A549 (cell line): ENCODE measurements at regions not wholly inside any gene's neighbourhood (a gene's known extent, or its start where the extent isn't known, plus 50 kb on each side); places are given as distances from the start of the nearest gene placed in this dataset.

ENCODE experiments used
- ATAC-seq, 2 experiments: fragments of 200-7000 bp in 1 of 2; fragments of >200 bp in 1 of 2; cut with Nextera tagmentation in 1 of 2; cut with Tn5 transposase in 1 of 2; 3 replicates each; pipeline versions ENCODE4 v1.8.0 to v1.9.1; 2018 to 2020; ENCODE audit warnings: mild to moderate bottlenecking in 1 of 2, moderate library complexity in 1 of 2
- CTCF ChIA-PET: fragments of 300-600 bp; sonication (Branson Sonifier 250); formaldehyde crosslinking; extraction: SDS; loops from one replicate; lab custom pipeline; 2021; ENCODE audit warnings: antibody characterized with exemption, inconsistent platforms; lab: Yijun Ruan, JAX
- POLR2A ChIA-PET: fragments of 350-600 bp; formaldehyde crosslinking; extraction: SDS; loops from one replicate; lab custom pipeline; 2021; ENCODE audit warnings: antibody characterized with exemption, inconsistent platforms; lab: Yijun Ruan, JAX
- DNase-seq, 2 experiments: peaks; one replicate each; pipeline versions ENCODE4 v3.0.0 to v3.0.0-alpha.2; 2011 to 2016; ENCODE audit warnings: low read depth in 1 of 2, low spot score in 1 of 2
- FAIRE-seq: peaks from 2 replicates; lab custom pipeline; 2011; peaks lifted over from hg19 to GRCh38; lab: Jason Lieb, UNC
- H3K27ac ChIP-seq, 2 experiments: fragments of >200 bp; sonication (Bioruptor Twin); formaldehyde crosslinking; 3 replicates each; pipeline ENCODE4 v1.5.1; 2016 to 2017
- H3K4me1 ChIP-seq: fragments of >200 bp; sonication (Bioruptor Twin); formaldehyde crosslinking; 3 replicates; pipeline ENCODE4 v1.6.1; 2016
- H3K4me2 ChIP-seq: fragments of >200 bp; sonication (Bioruptor Twin); formaldehyde crosslinking; 3 replicates; pipeline ENCODE4 v1.6.1; 2016
- H3K4me3 ChIP-seq: fragments of >200 bp; sonication (Bioruptor Twin); formaldehyde crosslinking; 3 replicates; pipeline ENCODE4 v1.5.1; 2016
- H3K9me3 ChIP-seq: fragments of >200 bp; sonication (Bioruptor Twin); formaldehyde crosslinking; 3 replicates; pipeline ENCODE4 v1.6.1; 2016
- CBX8 ChIP-seq: fragments of 200-600 bp; sonication (generic); IDR thresholded peaks from 2 replicates; pipeline ENCODE4 v1.6.1; 2016
- CHD2 ChIP-seq: fragments of 150-350 bp; IDR thresholded peaks from 2 replicates; pipeline ENCODE4 v1.6.1; 2014; ENCODE audit warnings: low read length; ENCODE audit not compliant: partially characterized antibody
- ESRRA ChIP-seq: fragments of 150-350 bp; IDR thresholded peaks from 2 replicates; pipeline ENCODE4 v1.6.1; 2014; ENCODE audit warnings: mild to moderate bottlenecking, low read length, borderline replicate concordance
- HDAC2 ChIP-seq: fragments of 200-600 bp; sonication (generic); IDR thresholded peaks from 2 replicates; pipeline ENCODE4 v1.6.1; 2016
- HOXB5 ChIP-seq: fragments of 250-450 bp; sonication (Bioruptor Pico); IDR thresholded peaks from 2 replicates; pipeline ENCODE4 v1.5.0; 2020; ENCODE audit warnings: mild to moderate bottlenecking, moderate library complexity
- KDM1A ChIP-seq: fragments of 200-600 bp; sonication (generic); IDR thresholded peaks from 2 replicates; pipeline ENCODE4 v1.6.1; 2016; ENCODE audit warnings: low read depth, mild to moderate bottlenecking
- MAZ ChIP-seq: fragments of 150-350 bp; IDR thresholded peaks from 2 replicates; pipeline ENCODE4 v1.6.1; 2014; ENCODE audit warnings: antibody characterized with exemption, low read depth, low read length, borderline replicate concordance
- MYC ChIP-seq: IDR thresholded peaks from 2 replicates; pipeline ENCODE4 v1.6.1; 2012; ENCODE audit warnings: mild to moderate bottlenecking, inconsistent platforms, low read length, improper control_type of control experiment, borderline replicate concordance
- POLR2A ChIP-seq: IDR thresholded peaks from 2 replicates; pipeline ENCODE4 v1.6.1; 2012; ENCODE audit warnings: mild to moderate bottlenecking, low read length
- RAD21 ChIP-seq, 2 experiments: fragments of >200 bp in 1 of 2; sonication (Bioruptor Twin) in 1 of 2; formaldehyde crosslinking in 1 of 2; IDR thresholded peaks in 1 of 2; conservative IDR thresholded peaks in 1 of 2; 2 replicates in 1 of 2; 3 replicates in 1 of 2; pipeline ENCODE4 v1.6.1; 2012 to 2018; ENCODE audit warnings: inconsistent platforms in 1 of 2
- ZC3H11A ChIP-seq: fragments of 450-650 bp; IDR thresholded peaks from 2 replicates; pipeline ENCODE4 v1.6.1; 2014; ENCODE audit warnings: antibody characterized with exemption, mild to moderate bottlenecking
- ZFP36 ChIP-seq: fragments of 450-650 bp; IDR thresholded peaks from 2 replicates; pipeline ENCODE4 v1.6.1; 2014; ENCODE audit warnings: borderline replicate concordance; ENCODE audit not compliant: partially characterized antibody
- ZNF302 ChIP-seq: fragments of 250-450 bp; sonication (Bioruptor Pico); IDR thresholded peaks from 2 replicates; pipeline ENCODE4 v1.9.0; 2021; ENCODE audit warnings: inconsistent platforms, mild to moderate bottlenecking, moderate library complexity
- WGBS: methylation state at CpG from one replicate; pipeline ENCODE4 v1.1.6; 2017; ENCODE audit errors: missing lambda C conversion rate; 5-methylcytosine and 5-hydroxymethylcytosine counted together
- TF ChIP-seq, protein P1 (sequence below): IDR thresholded peaks from 2 replicates; pipeline ENCODE4 v1.6.1; 2012
- TF ChIP-seq, protein P2 (sequence below): fragments of 450-650 bp; IDR thresholded peaks from 2 replicates; pipeline ENCODE4 v1.6.1; 2014; ENCODE audit warnings: antibody characterized with exemption
- TF ChIP-seq, protein P3 (sequence below): fragments of 200-600 bp; sonication (generic); IDR thresholded peaks from 2 replicates; pipeline ENCODE4 v1.6.1; 2016; ENCODE audit warnings: antibody characterized with exemption, mild to moderate bottlenecking, moderate library complexity
- TF ChIP-seq, protein P4 (sequence below): fragments of >200 bp; sonication (Bioruptor Twin); formaldehyde crosslinking; IDR thresholded peaks from 2 replicates; pipeline ENCODE4 v1.6.1; 2016

DNA sequence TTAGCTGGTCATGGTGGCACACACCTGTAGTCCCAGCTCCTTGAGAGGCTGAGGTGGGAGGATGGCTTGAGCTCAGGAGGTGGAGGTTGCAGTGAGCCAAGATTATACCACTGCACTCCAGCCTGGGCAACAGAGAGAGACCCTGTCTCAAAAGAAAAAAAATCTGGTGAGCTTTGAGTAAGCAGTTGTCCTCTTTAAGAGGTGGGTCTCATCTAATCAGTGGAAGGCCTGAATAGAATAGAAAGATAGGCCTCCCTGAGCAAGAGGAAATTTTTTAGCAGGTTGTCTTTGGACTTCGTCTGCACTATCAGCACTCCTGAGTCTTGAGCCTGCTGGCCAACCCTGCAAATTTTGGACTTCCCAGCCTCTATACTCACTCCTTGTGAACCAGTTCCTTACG is 266.0 kb upstream of the ZFHX3 start:
- POLR2A ChIA-PET: no interaction called here
- Histone ChIP-seq H3K4me3 (no peak overlapping the region), H3K9me3 (peaks cover 2% of the 10 kb centered on the region; the same call in 1 of the 3 replicates), H3K4me2 (no peak overlapping the region), H3K27ac (no peak overlapping the region), H3K4me1 (no peaks in the 10 kb centered on the region)
- no peak for TF ChIP-seq CBX8
- no peak for TF ChIP-seq ZC3H11A
- TF ChIP-seq MYC: no peak
- TF ChIP-seq RAD21 (conservative IDR thresholded peaks at IDR 0.05 in 1 of 2, IDR thresholded peaks at IDR 0.05 in 1 of 2): no peak
- TF ChIP-seq KDM1A: no peak
- TF ChIP-seq, protein P1, sequence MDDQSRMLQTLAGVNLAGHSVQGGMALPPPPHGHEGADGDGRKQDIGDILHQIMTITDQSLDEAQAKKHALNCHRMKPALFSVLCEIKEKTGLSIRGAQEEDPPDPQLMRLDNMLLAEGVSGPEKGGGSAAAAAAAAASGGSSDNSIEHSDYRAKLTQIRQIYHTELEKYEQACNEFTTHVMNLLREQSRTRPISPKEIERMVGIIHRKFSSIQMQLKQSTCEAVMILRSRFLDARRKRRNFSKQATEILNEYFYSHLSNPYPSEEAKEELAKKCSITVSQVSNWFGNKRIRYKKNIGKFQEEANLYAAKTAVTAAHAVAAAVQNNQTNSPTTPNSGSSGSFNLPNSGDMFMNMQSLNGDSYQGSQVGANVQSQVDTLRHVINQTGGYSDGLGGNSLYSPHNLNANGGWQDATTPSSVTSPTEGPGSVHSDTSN: no peak
- CTCF ChIA-PET: interaction anchor here (0.5 kb wide), 1 partner anchor 873 kb away, joined by 3 read pairs; no protein-coding TSS in a partner anchor
- DNase-seq: no peak
- WGBS: 5% methylated on average over 2 of the region's 2 CpGs
- no peak for ATAC-seq
- no peak for FAIRE-seq

DNA sequence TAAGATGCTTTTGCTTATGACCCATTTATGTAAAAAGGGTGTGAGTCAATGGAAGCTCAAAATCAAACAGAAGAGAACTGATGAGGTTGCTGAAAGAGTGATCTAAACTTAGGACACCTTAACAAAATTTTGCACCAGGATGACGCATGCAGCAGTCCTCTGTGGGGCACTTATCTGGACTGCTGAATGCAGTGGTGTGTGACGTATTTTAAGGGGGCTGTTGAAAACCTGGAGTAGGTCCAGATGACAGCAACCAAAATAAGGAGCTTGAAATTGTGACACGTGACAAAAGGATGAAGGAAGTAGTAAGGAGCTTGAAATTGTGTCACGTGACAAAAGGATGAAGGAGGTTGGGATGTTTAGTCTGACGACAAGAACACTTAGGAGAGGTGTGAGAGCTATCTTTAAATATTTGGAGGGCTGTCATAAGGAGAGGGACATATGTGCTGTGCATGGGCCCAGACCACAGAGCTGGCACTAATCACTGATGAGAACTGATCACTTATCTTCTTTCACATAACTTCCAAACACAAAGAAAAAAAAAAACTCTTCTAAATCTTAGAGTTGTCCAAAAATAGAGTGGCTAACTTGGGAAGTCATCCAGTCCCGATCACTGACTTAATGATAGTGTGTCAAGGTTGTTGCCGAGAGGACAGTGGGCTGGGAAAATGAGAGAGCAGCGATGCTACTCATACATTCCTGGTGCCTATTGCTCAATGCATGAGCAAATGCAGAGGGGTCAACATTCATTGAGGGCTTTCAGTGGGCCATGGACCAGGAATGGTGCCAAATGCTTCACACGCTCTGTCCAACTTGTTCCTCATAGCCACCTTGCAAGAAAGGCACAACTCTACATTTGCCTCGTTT is 264.2 kb upstream of the ZFHX3 start:
- ChIA-PET POLR2A (interaction anchor here (0.7 kb wide), 1 partner anchor 13 kb away, joined by 3 read pairs; no protein-coding TSS in a partner anchor), CTCF (no interaction called here)
- Histone ChIP-seq H3K27ac (no peak overlapping the region), H3K4me3 (no peak overlapping the region), H3K9me3 (peaks cover 2% of the 10 kb centered on the region; the same call in 1 of the 3 replicates), H3K4me1 (no peaks in the 10 kb centered on the region), H3K4me2 (no peak overlapping the region)
- 43% methylated on average over 10 of the region's 10 CpGs for WGBS
- ATAC-seq (no peak), DNase-seq (no peak), FAIRE-seq (no peak)
- TF ChIP-seq ZFP36: no peak
- TF ChIP-seq, protein P2, sequence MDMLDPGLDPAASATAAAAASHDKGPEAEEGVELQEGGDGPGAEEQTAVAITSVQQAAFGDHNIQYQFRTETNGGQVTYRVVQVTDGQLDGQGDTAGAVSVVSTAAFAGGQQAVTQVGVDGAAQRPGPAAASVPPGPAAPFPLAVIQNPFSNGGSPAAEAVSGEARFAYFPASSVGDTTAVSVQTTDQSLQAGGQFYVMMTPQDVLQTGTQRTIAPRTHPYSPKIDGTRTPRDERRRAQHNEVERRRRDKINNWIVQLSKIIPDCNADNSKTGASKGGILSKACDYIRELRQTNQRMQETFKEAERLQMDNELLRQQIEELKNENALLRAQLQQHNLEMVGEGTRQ: peak; percentile 74

DNA sequence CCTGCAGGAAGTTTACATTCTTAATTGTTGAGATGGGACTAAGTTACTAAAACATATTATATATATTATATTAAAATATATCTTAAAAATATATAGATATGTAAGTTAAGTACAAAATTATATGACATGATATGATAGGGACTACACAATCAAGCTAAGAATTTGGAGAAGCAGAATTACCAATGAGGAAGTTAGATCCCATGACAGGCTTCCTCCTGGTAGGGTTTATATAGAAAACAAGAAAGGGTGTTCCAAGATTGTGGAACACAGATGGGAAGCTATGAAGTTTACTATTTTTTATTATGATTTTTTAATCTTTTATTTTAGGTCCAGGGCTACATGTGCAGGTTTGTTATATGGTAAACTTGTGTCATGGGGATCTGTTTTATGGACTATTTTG is 260.8 kb upstream of the ZFHX3 start:
- ChIA-PET CTCF (interaction anchor here (0.9 kb wide), 1 partner anchor 17 kb away, joined by 3 read pairs; no protein-coding TSS in a partner anchor), POLR2A (no interaction called here)
- Histone ChIP-seq H3K4me3 (no peak overlapping the region), H3K9me3 (no peaks in the 10 kb centered on the region), H3K4me2 (no peak overlapping the region), H3K4me1 (no peaks in the 10 kb centered on the region), H3K27ac (no peak overlapping the region)
- no peak for FAIRE-seq
- TF ChIP-seq ESRRA (no peak), HDAC2 (no peak), ZNF302 (CRISPR knock-in tag) (no peak), CHD2 (no peak), POLR2A (no peak), MAZ (no peak), HOXB5 (CRISPR knock-in tag) (no peak), ZFP36 (no peak)
- TF ChIP-seq, protein P3, sequence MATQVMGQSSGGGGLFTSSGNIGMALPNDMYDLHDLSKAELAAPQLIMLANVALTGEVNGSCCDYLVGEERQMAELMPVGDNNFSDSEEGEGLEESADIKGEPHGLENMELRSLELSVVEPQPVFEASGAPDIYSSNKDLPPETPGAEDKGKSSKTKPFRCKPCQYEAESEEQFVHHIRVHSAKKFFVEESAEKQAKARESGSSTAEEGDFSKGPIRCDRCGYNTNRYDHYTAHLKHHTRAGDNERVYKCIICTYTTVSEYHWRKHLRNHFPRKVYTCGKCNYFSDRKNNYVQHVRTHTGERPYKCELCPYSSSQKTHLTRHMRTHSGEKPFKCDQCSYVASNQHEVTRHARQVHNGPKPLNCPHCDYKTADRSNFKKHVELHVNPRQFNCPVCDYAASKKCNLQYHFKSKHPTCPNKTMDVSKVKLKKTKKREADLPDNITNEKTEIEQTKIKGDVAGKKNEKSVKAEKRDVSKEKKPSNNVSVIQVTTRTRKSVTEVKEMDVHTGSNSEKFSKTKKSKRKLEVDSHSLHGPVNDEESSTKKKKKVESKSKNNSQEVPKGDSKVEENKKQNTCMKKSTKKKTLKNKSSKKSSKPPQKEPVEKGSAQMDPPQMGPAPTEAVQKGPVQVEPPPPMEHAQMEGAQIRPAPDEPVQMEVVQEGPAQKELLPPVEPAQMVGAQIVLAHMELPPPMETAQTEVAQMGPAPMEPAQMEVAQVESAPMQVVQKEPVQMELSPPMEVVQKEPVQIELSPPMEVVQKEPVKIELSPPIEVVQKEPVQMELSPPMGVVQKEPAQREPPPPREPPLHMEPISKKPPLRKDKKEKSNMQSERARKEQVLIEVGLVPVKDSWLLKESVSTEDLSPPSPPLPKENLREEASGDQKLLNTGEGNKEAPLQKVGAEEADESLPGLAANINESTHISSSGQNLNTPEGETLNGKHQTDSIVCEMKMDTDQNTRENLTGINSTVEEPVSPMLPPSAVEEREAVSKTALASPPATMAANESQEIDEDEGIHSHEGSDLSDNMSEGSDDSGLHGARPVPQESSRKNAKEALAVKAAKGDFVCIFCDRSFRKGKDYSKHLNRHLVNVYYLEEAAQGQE: no peak
- TF ChIP-seq, protein P4, sequence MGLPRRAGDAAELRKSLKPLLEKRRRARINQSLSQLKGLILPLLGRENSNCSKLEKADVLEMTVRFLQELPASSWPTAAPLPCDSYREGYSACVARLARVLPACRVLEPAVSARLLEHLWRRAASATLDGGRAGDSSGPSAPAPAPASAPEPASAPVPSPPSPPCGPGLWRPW: no peak
- ATAC-seq: no peak
- no peak for DNase-seq
